SK-N-SH treated with all-trans-retinoic acid at 6 μM for 48 hours (cell line): ENCODE measurements at regions not wholly inside any gene's neighbourhood (a gene's known extent, or its start where the extent isn't known, plus 50 kb on each side); places are given as distances from the start of the nearest gene placed in this dataset.

ENCODE experiments used
- ATAC-seq: fragments of 200-7000 bp; cut with Tn5 transposase; 3 replicates; pipeline ENCODE4 v1.9.1; 2020; ENCODE audit warnings: mild to moderate bottlenecking, moderate library complexity
- ARNTL ChIP-seq: fragments of 450-650 bp; formaldehyde crosslinking; IDR thresholded peaks from 2 replicates; pipeline ENCODE4 v1.5.0; 2020; ENCODE audit warnings: low read depth, mild to moderate bottlenecking, moderate library complexity, borderline replicate concordance
- BACH2 ChIP-seq: fragments of 250-450 bp; sonication (Bioruptor Pico); IDR thresholded peaks from 2 replicates; pipeline ENCODE4 v1.9.0; 2021; ENCODE audit warnings: mild to moderate bottlenecking, borderline replicate concordance
- CREB5 ChIP-seq: fragments of 250-450 bp; sonication (Bioruptor Pico); IDR thresholded peaks from 2 replicates; pipeline ENCODE4 v1.5.1; 2020; ENCODE audit warnings: low read depth, mild to moderate bottlenecking, moderate library complexity
- CSDC2 ChIP-seq: fragments of 250-450 bp; sonication (Bioruptor Pico); IDR thresholded peaks from 2 replicates; pipeline ENCODE4 v1.5.0; 2020; ENCODE audit warnings: mild to moderate bottlenecking, moderate library complexity
- CSRNP3 ChIP-seq: fragments of 250-450 bp; sonication (Bioruptor Pico); IDR thresholded peaks from 2 replicates; pipeline ENCODE4 v1.5.1; 2021; ENCODE audit warnings: mild to moderate bottlenecking, moderate library complexity
- ESRRG ChIP-seq: fragments of 250-450 bp; sonication (Bioruptor Pico); IDR thresholded peaks from 2 replicates; pipeline ENCODE4 v1.6.1; 2021; ENCODE audit warnings: mild to moderate bottlenecking
- GLIS3 ChIP-seq: fragments of 250-450 bp; sonication (Bioruptor Pico); IDR thresholded peaks from 2 replicates; pipeline ENCODE4 v1.5.0; 2020; ENCODE audit warnings: mild to moderate bottlenecking, moderate library complexity
- ISL1 ChIP-seq: fragments of 250-450 bp; sonication (Bioruptor Pico); IDR thresholded peaks from 2 replicates; pipeline ENCODE4 v2.1.2; 2022; ENCODE audit warnings: mild to moderate bottlenecking, moderate library complexity
- OSR1 ChIP-seq: fragments of 250-450 bp; sonication (Bioruptor Pico); IDR thresholded peaks from 2 replicates; pipeline ENCODE4 v1.8.0; 2022; ENCODE audit warnings: moderate library complexity, mild to moderate bottlenecking, inconsistent platforms
- PATZ1 ChIP-seq: fragments of 250-450 bp; sonication (Bioruptor Pico); IDR thresholded peaks from 2 replicates; pipeline ENCODE4 v1.8.0; 2020; ENCODE audit warnings: mild to moderate bottlenecking, moderate library complexity, borderline replicate concordance
- PPARA ChIP-seq: fragments of 250-450 bp; sonication (Bioruptor Pico); IDR thresholded peaks from 2 replicates; pipeline ENCODE4 v1.5.0; 2020; ENCODE audit warnings: mild to moderate bottlenecking, borderline replicate concordance
- RARB ChIP-seq: fragments of 250-450 bp; sonication (Bioruptor Pico); IDR thresholded peaks from 2 replicates; pipeline ENCODE4 v1.8.0; 2021; ENCODE audit warnings: mild to moderate bottlenecking, moderate library complexity
- SNAI2 ChIP-seq: fragments of 250-450 bp; sonication (Bioruptor Pico); IDR thresholded peaks from 2 replicates; pipeline ENCODE4 v1.5.0; 2020; ENCODE audit warnings: mild to moderate bottlenecking, moderate library complexity
- TCF4 ChIP-seq: fragments of 250-450 bp; sonication (Bioruptor Pico); IDR thresholded peaks from 2 replicates; pipeline ENCODE4 v1.8.0; 2021; ENCODE audit warnings: mild to moderate bottlenecking, moderate library complexity, borderline replicate concordance
- TOX ChIP-seq: fragments of 250-450 bp; sonication (Bioruptor Pico); IDR thresholded peaks from 2 replicates; pipeline ENCODE4 v1.8.0; 2021; ENCODE audit warnings: mild to moderate bottlenecking, moderate library complexity, borderline replicate concordance
- TSHZ2 ChIP-seq: fragments of 250-450 bp; sonication (Bioruptor Pico); IDR thresholded peaks from 2 replicates; pipeline ENCODE4 v1.5.0; 2020; ENCODE audit warnings: mild to moderate bottlenecking, moderate library complexity
- ZFP3 ChIP-seq: fragments of 250-450 bp; sonication (Bioruptor Pico); IDR thresholded peaks from 2 replicates; pipeline ENCODE4 v1.5.0; 2020; ENCODE audit warnings: mild to moderate bottlenecking, moderate library complexity
- ZFP30 ChIP-seq: fragments of 450-650 bp; formaldehyde crosslinking; IDR thresholded peaks from 2 replicates; pipeline ENCODE4 v1.5.0; 2022; ENCODE audit warnings: mild to moderate bottlenecking, moderate library complexity
- ZNF565 ChIP-seq: fragments of 450-650 bp; formaldehyde crosslinking; conservative IDR thresholded peaks from 2 replicates; pipeline ENCODE4 v1.5.0; 2020; ENCODE audit warnings: low read depth, mild to moderate bottlenecking, moderate library complexity
- ZNF70 ChIP-seq: fragments of 450-650 bp; formaldehyde crosslinking; IDR thresholded peaks from 2 replicates; pipeline ENCODE4 v1.5.0; 2020; ENCODE audit warnings: mild to moderate bottlenecking, moderate library complexity
- TF ChIP-seq, protein P1 (sequence below): fragments of 250-450 bp; sonication (Bioruptor Pico); IDR thresholded peaks from 2 replicates; pipeline ENCODE4 v1.8.0; 2021; ENCODE audit warnings: low read depth, mild to moderate bottlenecking, moderate library complexity, borderline replicate concordance

DNA sequence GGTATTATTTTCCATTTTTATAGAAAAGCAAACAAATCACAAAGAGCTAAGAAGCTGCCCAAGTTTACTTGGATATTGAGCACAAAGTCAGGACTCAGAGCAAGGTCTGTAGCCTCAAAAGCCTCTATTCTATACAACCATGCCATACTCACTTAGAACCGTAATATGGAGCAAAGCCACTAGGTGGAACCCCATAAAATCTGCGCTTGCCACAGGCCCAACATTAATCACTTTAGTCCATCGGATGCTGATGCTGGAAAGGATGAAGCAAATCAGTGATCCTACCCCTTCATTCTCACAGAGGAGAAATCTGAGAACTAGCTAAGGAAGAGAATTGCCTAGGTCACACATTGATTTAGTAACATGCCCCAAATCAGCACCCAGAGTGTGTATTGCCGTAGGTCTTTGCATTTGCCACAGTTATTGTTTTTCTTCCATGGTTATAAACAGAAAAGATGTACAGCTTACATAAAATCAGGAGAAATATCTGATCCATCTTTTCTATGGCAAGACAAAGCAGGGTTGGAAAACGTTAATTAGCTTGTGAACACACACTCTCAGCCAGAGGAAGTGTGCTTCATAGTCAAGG lies 56.7 kb upstream of the RAB38 start:
- ATAC-seq, result peak; percentile 98
- TF ChIP-seq ZNF565 (CRISPR knock-in tag), result no peak
- TF ChIP-seq BACH2 (CRISPR knock-in tag), result no peak
- TF ChIP-seq TOX (CRISPR knock-in tag), result no peak
- no peak for TF ChIP-seq SNAI2 (CRISPR knock-in tag)
- TF ChIP-seq CSDC2 (CRISPR knock-in tag), result no peak
- no peak for TF ChIP-seq ZNF70
- TF ChIP-seq ZFP3 (CRISPR knock-in tag), result no peak
- no peak for TF ChIP-seq PPARA (CRISPR knock-in tag)
- no peak for TF ChIP-seq ISL1 (CRISPR knock-in tag)
- TF ChIP-seq ARNTL (CRISPR knock-in tag), result no peak
- no peak for TF ChIP-seq ZFP30
- no peak for TF ChIP-seq TSHZ2 (CRISPR knock-in tag)
- no peak for TF ChIP-seq GLIS3
- no peak for TF ChIP-seq CSRNP3 (CRISPR knock-in tag)
- TF ChIP-seq PATZ1 (CRISPR knock-in tag), result no peak
- TF ChIP-seq TCF4 (CRISPR knock-in tag), result no peak
- TF ChIP-seq, protein P1, sequence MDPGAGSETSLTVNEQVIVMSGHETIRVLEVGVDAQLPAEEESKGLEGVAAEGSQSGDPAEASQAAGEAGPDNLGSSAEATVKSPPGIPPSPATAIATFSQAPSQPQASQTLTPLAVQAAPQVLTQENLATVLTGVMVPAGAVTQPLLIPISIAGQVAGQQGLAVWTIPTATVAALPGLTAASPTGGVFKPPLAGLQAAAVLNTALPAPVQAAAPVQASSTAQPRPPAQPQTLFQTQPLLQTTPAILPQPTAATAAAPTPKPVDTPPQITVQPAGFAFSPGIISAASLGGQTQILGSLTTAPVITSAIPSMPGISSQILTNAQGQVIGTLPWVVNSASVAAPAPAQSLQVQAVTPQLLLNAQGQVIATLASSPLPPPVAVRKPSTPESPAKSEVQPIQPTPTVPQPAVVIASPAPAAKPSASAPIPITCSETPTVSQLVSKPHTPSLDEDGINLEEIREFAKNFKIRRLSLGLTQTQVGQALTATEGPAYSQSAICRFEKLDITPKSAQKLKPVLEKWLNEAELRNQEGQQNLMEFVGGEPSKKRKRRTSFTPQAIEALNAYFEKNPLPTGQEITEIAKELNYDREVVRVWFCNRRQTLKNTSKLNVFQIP (CRISPR knock-in tag), result no peak

- ATAC-seq, result no peak
- no peak for TF ChIP-seq ZNF70
- no peak for TF ChIP-seq ARNTL (CRISPR knock-in tag)
- TF ChIP-seq CREB5 (CRISPR knock-in tag), result no peak
- no peak for TF ChIP-seq ESRRG (CRISPR knock-in tag)
- TF ChIP-seq RARB (CRISPR knock-in tag), result no peak
- TF ChIP-seq OSR1, result no peak
- TF ChIP-seq ZFP30, result no peak
These were observed 54.1 kb upstream of the RAB38 start for GRCh38 chr11:88229303-88229702.
